Islet precursor cell (in vitro differentiated cells): ENCODE measurements at regions not wholly inside any gene's neighbourhood (a gene's known extent, or its start where the extent isn't known, plus 50 kb on each side); places are given as distances from the start of the nearest gene placed in this dataset.
"Not testable (repeated sequence)": the region's sequence is repeated elsewhere in the genome, so short reads cannot be mapped to it uniquely, and the experiment has no call there.

ENCODE experiments used
- DNase-seq: peaks from one replicate; pipeline ENCODE4 v3.0.0-alpha.2; 2018

DNA sequence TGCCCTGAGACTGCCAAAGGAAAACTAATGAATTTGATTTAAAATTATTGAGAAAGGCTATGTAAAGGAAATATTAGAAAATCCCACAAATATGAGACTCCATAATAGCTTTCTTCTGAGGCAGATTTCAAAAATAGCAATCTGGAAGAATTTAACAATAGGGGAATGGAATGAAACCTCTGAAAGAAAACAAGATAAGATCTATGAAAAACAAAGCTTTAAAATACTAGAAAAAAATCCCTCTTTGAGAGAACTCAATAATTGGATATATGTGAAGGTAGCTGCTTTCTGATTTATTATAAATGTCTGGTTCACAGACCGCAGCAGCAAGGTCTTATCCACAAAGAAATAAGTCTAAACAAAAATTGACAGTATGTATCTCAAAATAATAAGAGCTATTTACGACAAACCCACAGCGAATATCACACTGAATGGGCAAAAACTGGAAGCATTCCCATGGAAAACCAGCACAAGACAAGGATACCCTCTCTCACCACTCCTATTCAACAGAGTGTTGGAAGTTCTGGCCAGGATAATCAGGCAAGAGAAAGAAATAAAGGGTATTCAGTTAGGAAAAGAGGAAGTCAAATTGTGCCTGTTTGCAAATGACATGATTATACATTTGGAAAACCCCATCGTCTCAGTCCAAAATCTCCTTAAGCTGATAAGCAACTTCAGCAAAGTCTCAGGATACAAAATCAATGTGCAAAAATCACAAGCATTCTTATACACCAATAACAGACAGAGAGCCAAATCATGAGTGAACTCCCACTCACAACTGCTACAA lies 319.3 kb upstream of the THBS1 start:
- not testable (repeated sequence) for DNase-seq

DNA sequence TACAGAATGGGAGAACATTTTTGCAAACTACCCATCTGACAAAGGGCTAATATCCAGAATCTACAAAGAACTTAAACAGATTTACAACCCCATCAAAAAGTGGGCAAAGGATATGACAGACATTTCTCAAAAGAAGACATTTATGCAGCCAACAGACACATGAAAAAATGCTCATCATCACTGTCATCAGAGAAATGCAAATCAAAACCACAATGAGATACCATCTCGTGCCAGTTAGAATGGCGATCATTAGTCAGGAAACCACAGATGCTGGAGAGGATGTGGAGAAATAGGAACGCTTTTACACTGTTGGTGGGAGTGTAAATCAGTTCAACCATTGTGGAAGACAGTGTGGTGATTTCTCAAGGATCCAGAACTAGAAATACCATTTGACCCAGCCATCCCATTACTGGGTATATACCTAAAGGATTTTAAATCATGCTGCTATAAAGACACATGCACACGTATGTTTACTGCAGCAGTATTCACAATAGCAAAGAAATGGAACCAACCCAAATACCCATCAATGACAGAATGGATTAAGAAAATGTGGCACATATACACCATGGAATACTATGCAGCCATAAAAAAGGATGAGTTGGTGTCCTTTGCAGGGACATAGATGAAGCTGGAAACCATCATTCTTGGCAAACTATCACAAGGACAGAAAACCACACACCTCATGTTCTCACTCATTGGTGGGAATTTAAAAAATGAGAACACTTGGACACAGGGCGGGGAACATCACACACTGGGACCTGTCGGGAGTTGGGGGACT lies 317.7 kb upstream of the THBS1 start:
- not testable (repeated sequence) for DNase-seq

DNA sequence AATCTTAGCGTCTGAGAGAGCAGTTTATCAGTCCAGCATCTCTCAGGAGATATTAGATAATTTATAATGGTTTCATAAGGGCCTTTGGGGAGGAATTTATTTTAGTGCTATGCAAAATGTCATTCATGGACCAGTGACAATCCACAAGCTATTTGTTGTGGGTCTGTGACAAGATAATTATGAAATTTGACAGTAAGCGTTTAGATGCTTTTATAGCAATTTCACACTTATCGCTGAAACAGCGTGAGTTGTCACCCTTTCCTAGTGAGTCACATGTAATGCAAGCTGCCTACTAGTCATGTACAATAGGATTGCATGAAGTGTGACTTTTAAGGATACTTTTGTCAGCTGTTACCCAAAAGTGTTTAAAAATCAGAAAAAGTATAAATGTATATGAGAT lies 315.6 kb upstream of the THBS1 start:
- DNase-seq: no peak

DNA sequence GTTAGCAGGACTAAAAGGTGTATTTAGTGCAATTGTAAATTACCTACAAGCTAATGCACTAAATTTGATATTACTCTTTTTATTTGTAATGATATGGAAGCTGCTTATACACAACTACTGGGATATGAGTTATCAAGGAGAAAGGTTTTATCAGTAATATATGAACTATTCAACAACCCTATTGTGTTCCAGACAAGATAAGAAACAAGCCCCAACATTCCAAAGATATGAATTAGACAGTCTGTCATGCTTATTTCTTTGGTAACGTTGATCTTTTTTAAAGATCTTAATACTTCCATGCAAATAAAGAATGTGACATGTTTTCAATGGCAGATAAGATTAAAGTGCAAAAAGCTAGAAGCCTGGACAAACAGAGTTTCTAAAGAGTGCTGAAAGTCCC lies 314.0 kb upstream of the THBS1 start:
- DNase-seq: no peak

DNA sequence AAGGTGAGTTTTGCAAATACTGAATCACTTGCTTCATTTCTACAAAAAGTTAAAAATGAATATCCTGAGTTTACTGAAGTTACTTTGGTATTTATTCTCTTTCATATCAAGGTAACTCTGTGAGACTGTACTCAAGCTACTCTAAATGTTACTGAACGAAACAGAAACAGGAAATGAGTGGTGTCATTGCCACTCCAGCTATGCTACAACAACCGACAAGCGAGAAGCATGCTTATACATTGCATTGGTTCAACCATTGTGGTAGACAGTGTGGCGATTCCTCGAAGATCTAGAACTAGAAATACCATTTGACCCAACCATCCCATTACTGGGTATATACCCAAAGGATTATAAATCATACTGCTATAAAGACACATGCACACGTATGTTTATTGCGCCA lies 313.2 kb upstream of the THBS1 start:
- DNase-seq: no peak

DNA sequence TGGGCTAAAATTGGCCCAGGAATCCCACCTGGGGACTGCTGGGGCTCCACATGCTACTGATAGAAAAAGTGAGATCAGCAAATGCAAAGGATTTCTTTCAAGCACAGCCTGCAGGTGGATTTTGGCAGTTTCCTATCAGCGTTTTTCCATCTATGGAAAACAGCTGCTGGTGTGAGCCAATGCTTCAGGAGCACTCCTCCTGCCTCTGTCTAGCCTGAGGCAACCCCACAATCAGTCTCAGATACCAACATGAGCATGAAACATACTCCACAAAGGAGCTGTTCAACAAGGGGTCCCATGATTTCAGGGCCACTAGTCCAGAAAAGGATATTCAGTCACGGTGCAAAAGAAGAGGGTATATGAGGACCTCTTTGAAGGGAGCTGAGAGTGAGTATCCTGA lies 311.5 kb upstream of the THBS1 start:
- DNase-seq: peak; percentile 73

DNA sequence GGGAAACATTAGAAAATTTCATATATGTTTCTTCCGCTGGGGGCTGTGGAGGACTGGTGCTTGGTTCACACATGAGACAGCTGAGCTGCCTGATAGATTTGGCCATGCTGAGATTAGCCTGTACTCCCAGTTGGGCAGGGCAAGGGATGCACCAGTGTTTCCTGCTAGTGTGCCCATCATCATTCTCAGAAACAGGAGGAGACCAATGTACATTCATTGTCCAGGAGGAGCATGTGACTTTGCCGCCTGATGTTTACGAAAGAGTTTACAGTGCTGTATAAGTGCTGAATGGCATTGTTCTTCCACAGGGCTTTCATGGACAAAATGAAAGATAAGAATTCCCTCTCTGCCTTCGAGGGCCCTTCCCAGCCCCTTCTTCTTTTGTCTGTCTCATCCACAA lies 311.1 kb upstream of the THBS1 start:
- DNase-seq: no peak

DNA sequence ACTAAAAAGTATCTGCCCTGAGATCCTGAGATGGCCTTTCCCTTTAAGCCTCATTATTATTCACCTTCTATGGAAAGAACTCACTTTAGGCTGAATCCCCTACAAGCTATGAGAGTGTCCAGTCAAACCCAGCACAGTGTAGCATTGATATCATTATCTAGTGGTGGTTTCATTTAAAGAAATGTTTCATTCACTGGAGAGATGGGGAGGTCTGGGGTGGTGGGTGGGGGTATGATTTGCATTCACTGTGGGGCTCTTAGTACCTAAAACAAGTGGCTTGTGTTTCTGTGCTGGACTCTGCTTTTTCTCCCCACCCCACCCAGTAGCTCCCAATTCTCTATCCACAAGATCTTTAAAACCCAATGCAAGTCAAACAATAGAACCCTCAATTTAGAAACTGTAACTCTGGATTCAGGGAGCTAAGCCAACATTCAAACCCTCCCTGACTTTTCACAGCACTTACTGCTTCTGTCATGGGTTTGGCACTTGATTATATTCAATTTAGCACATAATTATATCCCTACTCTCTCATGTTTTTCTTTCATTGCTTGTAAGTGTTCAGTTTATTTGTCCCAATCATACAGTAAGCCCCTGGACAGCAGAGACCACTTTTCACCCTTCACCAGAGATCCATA lies 310.5 kb upstream of the THBS1 start:
- no peak for DNase-seq

DNA sequence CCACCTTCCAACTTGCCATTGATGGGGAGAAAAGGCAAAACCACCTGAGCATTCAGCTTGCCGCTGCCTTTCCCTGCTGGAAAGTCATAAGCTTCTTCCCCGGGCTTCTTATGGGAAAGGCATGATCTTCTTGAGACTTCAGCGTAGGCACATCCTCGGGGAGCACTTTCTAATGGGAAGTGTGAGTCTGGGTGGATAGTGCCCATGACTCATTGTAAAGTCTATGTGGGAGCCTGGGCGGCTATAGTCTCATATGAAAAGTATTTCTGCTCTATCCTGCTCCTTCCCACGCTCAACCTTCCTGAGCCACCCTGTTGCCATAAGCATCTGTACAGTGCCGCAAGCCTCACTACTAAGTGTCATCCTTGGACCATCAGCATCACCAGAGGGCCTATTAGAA lies 309.9 kb upstream of the THBS1 start:
- DNase-seq: peak; percentile 65

DNA sequence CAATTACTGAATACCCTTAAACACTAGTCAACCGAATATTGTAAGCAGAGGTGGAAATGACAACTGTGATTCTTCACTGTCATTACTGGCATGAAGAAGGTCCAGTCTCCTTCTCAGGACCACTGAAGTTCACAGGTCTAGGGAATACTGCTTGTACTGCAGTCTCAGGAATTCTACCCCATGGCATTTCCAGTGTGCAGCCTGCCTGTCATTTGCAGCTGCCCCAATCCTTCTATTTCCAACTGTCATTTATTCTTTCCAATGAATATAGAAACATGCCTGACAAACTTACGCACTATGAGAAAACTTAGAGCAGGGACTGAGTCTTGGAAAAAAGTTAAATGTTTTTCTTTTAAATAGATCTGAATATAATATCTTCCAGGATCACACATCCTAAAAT lies 308.0 kb upstream of the THBS1 start:
- DNase-seq: no peak

DNA sequence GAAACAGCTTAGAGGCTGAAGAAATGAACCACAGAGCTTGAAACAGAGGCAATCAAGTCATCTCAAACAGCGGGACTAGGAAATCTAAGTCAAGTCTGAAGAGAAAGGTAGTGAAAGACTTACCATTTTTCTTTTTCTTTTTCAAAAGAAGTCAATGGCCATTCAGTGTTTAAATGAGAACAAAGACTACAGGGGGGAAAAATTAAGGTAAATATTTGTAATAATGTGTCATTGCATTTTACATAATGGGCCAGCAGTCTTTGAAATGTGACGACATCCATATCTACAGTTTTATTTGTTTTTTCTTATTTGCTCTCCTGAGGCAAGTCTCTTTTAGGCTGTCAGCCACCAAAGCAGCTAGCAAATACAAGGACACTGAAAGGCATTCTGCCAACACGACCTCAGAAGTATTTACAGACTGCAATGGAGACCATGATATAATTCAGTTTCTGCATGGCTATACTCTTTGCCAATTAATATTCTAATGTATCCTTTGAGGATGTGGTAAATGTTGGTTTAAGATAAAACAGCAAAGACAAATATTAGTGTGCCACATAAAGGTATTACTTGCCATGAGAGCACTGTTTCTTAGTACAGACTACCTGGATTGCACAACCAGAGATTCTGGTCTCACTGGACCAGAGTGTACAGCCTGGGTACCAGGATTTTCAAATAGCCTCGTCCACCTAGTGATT lies 307.0 kb upstream of the THBS1 start:
- DNase-seq: no peak

DNA sequence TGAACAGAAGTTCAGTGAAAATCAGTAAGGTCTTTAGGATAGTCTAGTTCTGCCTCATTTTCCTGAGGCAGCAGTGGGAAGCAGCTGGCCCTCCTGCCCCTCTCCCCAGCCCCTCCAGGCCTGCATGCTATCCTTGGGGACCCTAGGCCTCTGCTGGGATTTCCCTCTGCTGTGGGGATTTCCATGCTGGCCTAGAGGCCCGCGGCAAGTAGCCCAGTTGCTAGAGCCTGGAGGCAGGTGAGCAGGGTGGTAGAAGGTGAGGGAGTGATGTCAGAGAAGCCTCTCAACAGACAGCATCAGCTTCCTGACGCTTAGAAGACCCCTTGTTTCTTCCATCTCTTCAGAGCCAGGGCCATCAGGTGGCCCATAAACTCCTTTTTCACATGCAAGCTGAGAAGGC lies 305.8 kb upstream of the THBS1 start:
- DNase-seq: no peak

DNA sequence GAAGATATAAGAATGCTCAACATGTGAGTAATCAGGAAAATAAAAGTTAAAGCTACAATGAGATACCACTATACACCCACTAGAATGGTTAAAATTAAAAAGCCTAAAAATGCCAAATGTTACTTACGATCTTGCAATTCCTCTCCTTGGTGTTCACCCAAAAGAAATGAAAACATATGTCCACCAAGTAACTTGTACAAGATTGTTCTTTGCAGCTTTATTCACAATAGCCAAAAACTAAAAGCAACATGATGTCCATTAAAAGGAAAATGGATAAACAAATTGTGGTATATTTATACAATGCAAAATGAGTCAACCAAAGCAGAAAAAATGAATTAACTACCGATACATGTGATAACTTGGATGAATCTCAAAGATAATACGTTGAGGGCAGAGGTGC lies 301.6 kb upstream of the THBS1 start:
- no peak for DNase-seq

DNA sequence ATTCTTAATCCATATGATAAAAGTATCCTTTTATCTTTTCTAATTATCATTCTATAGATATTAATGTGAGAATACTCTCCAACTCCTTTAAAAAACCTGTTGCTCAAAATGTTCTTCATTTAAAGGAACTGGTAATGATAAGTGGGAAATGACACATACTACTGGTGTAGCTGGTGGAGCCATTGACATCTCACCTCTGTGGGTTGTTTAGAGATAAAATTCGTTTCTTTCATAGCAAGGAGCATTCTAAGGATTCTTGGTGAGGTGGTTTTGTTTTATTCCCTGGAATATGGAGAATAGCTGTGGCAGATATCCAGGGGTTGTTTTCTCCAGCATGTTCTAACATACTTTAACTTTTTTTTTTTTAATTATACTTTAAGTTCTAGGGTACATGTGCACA lies 299.8 kb upstream of the THBS1 start:
- no peak for DNase-seq

DNA sequence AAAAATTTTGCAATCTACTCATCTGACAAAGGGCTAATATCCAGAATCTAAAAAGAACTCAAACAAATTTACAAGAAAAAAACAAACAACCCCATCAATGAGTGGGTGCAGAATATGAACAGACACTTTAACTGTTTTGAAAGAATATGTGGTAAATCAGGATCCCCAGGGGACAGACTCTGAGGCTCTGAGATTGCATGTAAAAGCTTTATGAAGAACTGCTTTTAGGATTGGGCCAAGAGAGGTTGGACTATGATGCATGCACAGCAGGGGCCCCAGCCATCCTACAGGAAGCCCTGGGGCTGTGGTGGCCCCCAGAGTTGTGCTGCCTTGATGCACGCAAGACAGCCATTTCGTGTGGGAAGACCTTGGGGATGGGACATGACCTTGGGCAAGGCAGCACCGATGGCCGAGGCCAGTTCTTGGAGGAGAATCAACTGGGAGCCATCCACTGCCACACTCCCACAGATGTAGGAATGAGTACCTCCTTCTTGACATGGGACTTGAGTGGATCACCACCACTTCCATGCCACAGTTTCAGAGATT lies 298.1 kb upstream of the THBS1 start:
- DNase-seq: no peak

DNA sequence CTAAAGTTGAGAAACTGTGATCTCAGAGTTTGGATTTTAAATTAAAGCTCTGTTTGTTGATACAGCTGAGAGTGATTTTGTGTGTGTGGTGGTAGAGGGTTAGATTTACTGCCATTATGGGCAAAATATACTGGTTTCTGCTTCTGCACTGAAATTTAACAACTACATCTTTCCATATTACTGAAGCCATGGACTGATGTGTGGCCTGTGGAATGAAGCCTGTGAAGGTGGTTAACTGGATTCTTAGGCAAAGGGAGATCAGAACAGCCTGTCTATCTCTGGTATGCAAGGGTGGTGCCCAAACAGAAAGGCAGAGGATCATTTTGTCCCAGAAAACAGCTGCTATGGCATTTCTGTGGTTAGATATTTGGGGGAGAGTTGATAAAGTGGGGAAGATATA lies 297.3 kb upstream of the THBS1 start:
- DNase-seq: no peak

DNA sequence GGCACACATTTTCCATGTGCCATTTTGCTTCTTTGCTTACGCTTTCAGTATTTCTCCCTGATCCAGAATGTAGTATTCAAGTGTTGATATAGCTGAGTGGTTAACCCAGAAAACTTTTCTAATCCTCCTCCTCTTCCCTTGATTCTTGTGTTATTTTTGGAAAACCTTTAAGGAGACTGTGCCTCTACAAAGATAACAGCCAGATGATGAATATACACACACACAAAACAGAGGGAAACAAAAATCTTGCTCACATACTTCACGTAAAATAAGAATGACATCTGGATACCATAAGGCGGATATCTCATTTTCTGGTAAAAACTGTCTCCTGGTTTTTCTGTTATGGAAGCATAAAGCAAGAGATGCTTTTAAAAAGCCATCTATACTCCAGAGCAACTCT lies 295.8 kb upstream of the THBS1 start:
- no peak for DNase-seq

DNA sequence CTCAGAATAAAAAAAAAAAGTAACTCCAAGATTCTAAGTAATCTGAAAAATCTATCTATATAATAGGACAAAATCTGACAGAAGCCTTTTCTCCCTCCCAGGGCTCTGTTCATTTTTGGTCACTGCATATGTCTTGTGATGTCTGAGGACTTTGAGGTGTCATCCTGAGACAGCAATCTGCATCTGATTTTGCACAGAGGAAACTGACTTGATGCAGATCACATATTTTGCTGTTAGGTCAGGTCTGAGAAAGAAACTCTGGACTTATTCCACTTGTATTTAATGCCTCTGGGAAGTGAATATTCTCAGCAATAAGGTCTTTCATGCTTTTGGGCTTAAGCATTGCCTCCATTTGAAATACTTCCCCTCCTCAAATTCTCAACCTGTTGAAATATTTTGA lies 295.2 kb upstream of the THBS1 start:
- DNase-seq: no peak

DNA sequence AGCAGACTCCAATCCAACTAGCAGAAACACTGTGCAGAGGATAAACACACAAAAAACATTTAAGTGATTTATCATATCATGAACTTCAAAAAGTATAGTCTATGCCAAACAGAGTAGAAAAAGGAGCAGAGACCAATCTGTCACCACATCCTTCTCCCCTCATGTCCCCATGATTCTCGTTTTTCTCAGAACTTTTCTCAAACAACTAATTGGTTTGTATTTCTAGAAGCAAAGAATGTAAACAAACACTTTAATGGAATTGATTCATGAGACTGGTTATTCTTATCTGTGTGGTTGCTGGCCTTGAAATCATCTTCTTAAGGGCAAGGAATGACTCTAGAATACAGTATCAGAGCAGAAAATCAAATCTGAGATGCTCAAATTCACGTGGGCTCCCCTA lies 294.2 kb upstream of the THBS1 start:
- DNase-seq: no peak

DNA sequence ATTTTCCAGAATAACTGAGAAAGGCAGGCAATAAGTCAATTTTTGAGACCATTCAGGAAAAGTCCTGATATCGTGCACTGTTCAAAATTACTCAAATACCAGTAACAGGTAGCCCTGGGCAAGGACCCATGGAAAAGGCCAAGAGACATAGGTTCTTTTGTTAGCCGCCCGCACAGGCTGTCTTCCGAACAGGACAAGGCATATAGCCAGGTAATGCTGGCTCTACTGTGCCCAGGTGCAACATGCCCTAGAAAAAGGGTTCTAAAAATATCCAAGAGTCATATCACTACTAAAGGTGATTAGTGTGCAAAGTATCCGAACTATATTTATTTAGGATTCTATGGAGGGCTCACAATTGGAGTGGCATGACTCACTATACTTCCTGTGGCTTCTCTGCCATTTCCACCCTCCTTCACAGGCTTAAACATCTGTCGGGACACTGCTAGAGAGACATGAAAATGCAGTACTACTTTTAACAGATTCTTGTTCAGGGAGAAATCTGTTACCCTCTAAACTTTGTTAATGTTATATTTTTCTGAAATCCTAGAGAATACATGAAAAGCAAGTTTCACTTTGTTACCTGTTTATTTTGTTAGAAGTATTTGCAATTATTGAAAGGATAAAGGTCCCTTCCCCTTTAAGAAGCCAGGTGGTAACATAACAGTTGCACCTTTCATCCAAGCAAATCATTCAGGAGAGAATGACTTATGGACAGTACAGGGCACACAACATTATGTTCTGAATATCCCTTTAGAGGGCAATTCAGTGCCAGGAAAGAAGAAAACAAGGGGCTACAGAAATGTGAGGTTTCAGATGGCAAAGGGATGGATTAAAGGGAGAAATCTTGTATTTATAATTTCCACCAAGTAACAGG lies 293.3 kb upstream of the THBS1 start:
- no peak for DNase-seq

DNA sequence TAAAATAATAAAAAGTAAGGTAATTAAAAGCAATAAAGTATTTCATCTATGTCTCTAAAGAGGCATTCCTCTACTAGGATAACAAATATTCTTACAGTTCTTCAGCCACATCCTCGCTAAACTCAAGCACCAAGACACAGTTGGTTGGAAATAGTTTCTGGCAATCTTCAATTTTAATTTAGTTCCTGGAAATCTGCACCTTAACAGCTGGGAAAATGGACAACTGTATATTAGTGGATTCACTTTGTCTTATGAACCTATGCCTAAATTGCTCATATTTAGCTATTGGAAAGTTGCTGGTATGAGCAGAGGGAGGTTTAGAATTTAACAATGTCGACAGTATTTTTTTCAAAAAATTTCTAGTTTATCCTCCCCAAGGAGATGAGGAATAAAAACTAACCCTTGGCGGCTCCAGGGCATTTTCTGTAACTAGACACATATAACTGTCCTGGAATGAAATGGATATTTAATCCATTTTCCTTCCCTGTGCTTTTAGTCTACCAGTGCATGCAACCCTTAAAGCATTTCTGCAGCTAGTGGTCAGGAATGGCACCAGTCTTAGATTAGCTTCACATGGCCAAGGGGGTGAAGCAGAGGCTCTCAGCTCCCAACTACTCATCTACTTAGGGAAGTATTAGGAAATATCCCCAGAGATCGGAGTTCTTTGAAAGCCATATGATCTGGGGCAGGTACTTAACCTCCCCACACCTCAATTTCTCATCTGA lies 290.0 kb upstream of the THBS1 start:
- no peak for DNase-seq
